ENCODE measurements at regions not wholly inside any gene's neighbourhood (a gene's known extent, or its start where the extent isn't known, plus 50 kb on each side); places are given as distances from the start of the nearest gene placed in this dataset.

GRCh38 chr9:21592063-21592338, 109.9 kb upstream of the IFNE start:
- Mint-ChIP-seq H3K9me3 (ENCODE audit: unreplicated experiment) (no peaks in the 10 kb centered on the region), H3K4me1 (ENCODE audit: insufficient read depth, unreplicated experiment) (peaks cover 27% of the 10 kb centered on the region), H3K4me3 (ENCODE audit: unreplicated experiment) (no peak overlapping the region), H3K36me3 (ENCODE audit: insufficient read depth, unreplicated experiment) (no peaks in the 10 kb centered on the region), H3K27me3 (ENCODE audit: insufficient read depth, unreplicated experiment) (no peaks in the 10 kb centered on the region), H3K27ac (ENCODE audit: low read depth, unreplicated experiment) (peak overlapping the region; percentile 87)
- TF ChIP-seq CTCF (IDR thresholded peaks at IDR 0.05; ENCODE audit: unreplicated experiment), result no peak
- ChIA-PET CTCF (interaction anchor here (0.7 kb wide), 1 partner anchor 85 kb away, joined by 5 read pairs; no protein-coding TSS in a partner anchor), POLR2A (interaction anchor here (0.7 to 1.7 kb wide), 3 partner anchors 16 to 92 kb away, joined by 3 to 6 read pairs (median 4); no protein-coding TSS in a partner anchor)
- intact Hi-C loops (cut with micrococcal nuclease), result no loop called here
- BruUV-seq (replicated peaks), result TSS peak; percentile 52
- no peak for DNase-seq (ENCODE audit: unreplicated experiment)

- Mint-ChIP-seq H3K9me3 (ENCODE audit: unreplicated experiment) (no peaks in the 10 kb centered on the region), H3K36me3 (ENCODE audit: insufficient read depth, unreplicated experiment) (no peaks in the 10 kb centered on the region), H3K4me1 (ENCODE audit: insufficient read depth, unreplicated experiment) (peaks cover 2% of the 10 kb centered on the region), H3K27me3 (ENCODE audit: insufficient read depth, unreplicated experiment) (no peaks in the 10 kb centered on the region), H3K27ac (ENCODE audit: low read depth, unreplicated experiment) (no peak overlapping the region), H3K4me3 (ENCODE audit: unreplicated experiment) (no peak overlapping the region)
- intact Hi-C loops (cut with micrococcal nuclease), result no loop called here
- no peak for DNase-seq (ENCODE audit: unreplicated experiment)
- no peak for TF ChIP-seq CTCF (IDR thresholded peaks at IDR 0.05; ENCODE audit: unreplicated experiment)
- ChIA-PET CTCF (no interaction called here), POLR2A (no interaction called here)
- BruUV-seq (replicated peaks), result no TSS peak
These were observed 115.2 kb upstream of the IFNE start for GRCh38 chr9:21597284-21597683.

- POLR2A ChIA-PET, result no interaction called here
These were observed 116.6 kb upstream of the IFNE start for GRCh38 chr9:21598749-21599148.

GRCh38 chr9:21605489-21605931, 123.4 kb upstream of the IFNE start:
- BruUV-seq (replicated peaks), result no TSS peak
- H3K36me3 Mint-ChIP-seq (ENCODE audit: insufficient read depth, unreplicated experiment), result no peaks in the 10 kb centered on the region
- no peaks in the 10 kb centered on the region for H3K27me3 Mint-ChIP-seq (ENCODE audit: insufficient read depth, unreplicated experiment)
- no peak overlapping the region for H3K27ac Mint-ChIP-seq (ENCODE audit: low read depth, unreplicated experiment)
- no peak for TF ChIP-seq CTCF (IDR thresholded peaks at IDR 0.05; ENCODE audit: unreplicated experiment)
- H3K4me1 Mint-ChIP-seq (ENCODE audit: insufficient read depth, unreplicated experiment), result peaks cover 9% of the 10 kb centered on the region
- peak; percentile 26 for DNase-seq (ENCODE audit: unreplicated experiment)
- H3K4me3 Mint-ChIP-seq (ENCODE audit: unreplicated experiment), result no peak overlapping the region
- no peaks in the 10 kb centered on the region for H3K9me3 Mint-ChIP-seq (ENCODE audit: unreplicated experiment)
- ChIA-PET CTCF (no interaction called here), POLR2A (interaction anchor here (0.9 kb wide), 1 partner anchor 69 kb away, joined by 3 read pairs; no protein-coding TSS in a partner anchor)
- intact Hi-C loops (cut with micrococcal nuclease), result no loop called here

More at GRCh38 chr9:21598749-21599148, 116.6 kb upstream of the IFNE start:
- no peak for TF ChIP-seq CTCF (IDR thresholded peaks at IDR 0.05; ENCODE audit: unreplicated experiment)
- no peak for DNase-seq (ENCODE audit: unreplicated experiment)
- no peaks in the 10 kb centered on the region for H3K36me3 Mint-ChIP-seq (ENCODE audit: insufficient read depth, unreplicated experiment)
- no peak overlapping the region for H3K27ac Mint-ChIP-seq (ENCODE audit: low read depth, unreplicated experiment)
- H3K4me1 Mint-ChIP-seq (ENCODE audit: insufficient read depth, unreplicated experiment), result peaks cover under 1% of the 10 kb centered on the region
- no peaks in the 10 kb centered on the region for H3K9me3 Mint-ChIP-seq (ENCODE audit: unreplicated experiment)
- no peaks in the 10 kb centered on the region for H3K27me3 Mint-ChIP-seq (ENCODE audit: insufficient read depth, unreplicated experiment)
- BruUV-seq (replicated peaks), result no TSS peak
- intact Hi-C loops (cut with micrococcal nuclease), result no loop called here
- no peak overlapping the region for H3K4me3 Mint-ChIP-seq (ENCODE audit: unreplicated experiment)
- CTCF ChIA-PET, result interaction anchor here (0.6 kb wide), 1 partner anchor 75 kb away, joined by 4 read pairs; no protein-coding TSS in a partner anchor
